ENCODE measurements at regions not wholly inside any gene's neighbourhood (a gene's known extent, or its start where the extent isn't known, plus 50 kb on each side); places are given as distances from the start of the nearest gene placed in this dataset. TPM values are rescaled to one million over a fixed set of nuclear protein-coding genes. Genes with fewer than 3 reads are reported as not detected.

- H3K79me2 ChIP-seq (ENCODE audit: control insufficient read depth, insufficient read depth, low read length): no peaks in the 10 kb centered on the region
- H3K9ac ChIP-seq (replicated peaks; ENCODE audit: extremely low read depth, insufficient read depth, low read length): no peak overlapping the region
- no peak overlapping the region for H3K4me2 ChIP-seq (ENCODE audit: insufficient read depth, low read length)
- CTCF ChIA-PET: no interaction called here
- H3K4me3 ChIP-seq (replicated peaks in 1 of 3; ENCODE audit: insufficient read depth in 1 of 3, low read depth in 1 of 3, low read length in 3 of 3): no peak overlapping the region
- dilution Hi-C loops (cut with MboI; ENCODE audit: extremely low pct_ligation_motif_present, low sequenced_read_pairs): no loop called here
- H3K36me3 ChIP-seq (ENCODE audit: control insufficient read depth in 2 of 2, extremely low read depth in 1 of 2, insufficient read depth in 2 of 2, low read length in 2 of 2): no peaks in the 10 kb centered on the region
- no peaks in the 10 kb centered on the region for H3K9me1 ChIP-seq (replicated peaks; ENCODE audit: control insufficient read depth, extremely low read depth, insufficient read depth, low read length)
- no peak for FAIRE-seq
- no peak overlapping the region for H3K27ac ChIP-seq (ENCODE audit: insufficient read depth, low read depth, low read length)
- H4K20me1 ChIP-seq (replicated peaks; ENCODE audit: control insufficient read depth, extremely low read depth, insufficient read depth, low read length): no peaks in the 10 kb centered on the region
- no TSS peak for BruUV-seq (replicated peaks)
- intact Hi-C loops (cut with micrococcal nuclease): no loop called here
- H2AFZ ChIP-seq (ENCODE audit: low read depth, low read length): no peak overlapping the region
- POLR2A ChIA-PET: no interaction called here
- no peak for DNase-seq (ENCODE audit: low read depth, low spot score)
- TF ChIP-seq POLR2AphosphoS5 (IDR thresholded peaks at IDR 0.05; ENCODE audit: insufficient read depth, low read depth, low read length) (no peak), MYC (IDR thresholded peaks at IDR 0.05; ENCODE audit: low read depth, low read length) (no peak), FOS (IDR thresholded peaks at IDR 0.05; ENCODE audit: borderline replicate concordance, insufficient read depth, low read length) (no peak), GATA2 (IDR thresholded peaks at IDR 0.05; ENCODE audit: insufficient read depth, insufficient read length, low read depth, low read length) (no peak), CTCF (IDR thresholded peaks at IDR 0.05; ENCODE audit: extremely low read depth in 1 of 2, insufficient read depth in 1 of 2, low read depth in 1 of 2, low read length in 2 of 2) (no peak), POLR2A (IDR thresholded peaks at IDR 0.05; ENCODE audit: low read depth, low read length) (no peak), EZH2 (IDR thresholded peaks at IDR 0.05; ENCODE audit: borderline replicate concordance, low read depth, low read length, severe bottlenecking) (no peak), JUN (IDR thresholded peaks at IDR 0.05; ENCODE audit: borderline replicate concordance, insufficient read depth, insufficient read length, low read depth) (no peak), MAX (IDR thresholded peaks at IDR 0.05; ENCODE audit: insufficient read depth, insufficient read length) (no peak)
- H3K9me3 ChIP-seq (replicated peaks; ENCODE audit: control insufficient read depth, insufficient read depth, low read length): no peaks in the 10 kb centered on the region
- H3K27me3 ChIP-seq (ENCODE audit: control insufficient read depth in 2 of 2, insufficient read depth in 2 of 2, low read length in 2 of 2): peaks cover 0 to 1% of the 10 kb centered on the region in 2 experiments
- H3K4me1 ChIP-seq (ENCODE audit: control insufficient read depth, extremely low read depth, insufficient read depth, low read length): peaks cover 8% of the 10 kb centered on the region
Observed at GRCh38 chr5:14922456-14922855, 50.9 kb upstream of the ANKH start.

Small RNA genes in the stretch of these regions (small RNA-seq; reads per million reads assigned to genes)
- gene RF00096 (ENCODE audit: insufficient read depth, insufficient read length, low read depth, low replicate concordance): not detected

Data from endothelial cell of umbilical vein (primary cell).